ENCODE measurements at regions not wholly inside any gene's neighbourhood (a gene's known extent, or its start where the extent isn't known, plus 50 kb on each side); places are given as distances from the start of the nearest gene placed in this dataset.

DNA sequence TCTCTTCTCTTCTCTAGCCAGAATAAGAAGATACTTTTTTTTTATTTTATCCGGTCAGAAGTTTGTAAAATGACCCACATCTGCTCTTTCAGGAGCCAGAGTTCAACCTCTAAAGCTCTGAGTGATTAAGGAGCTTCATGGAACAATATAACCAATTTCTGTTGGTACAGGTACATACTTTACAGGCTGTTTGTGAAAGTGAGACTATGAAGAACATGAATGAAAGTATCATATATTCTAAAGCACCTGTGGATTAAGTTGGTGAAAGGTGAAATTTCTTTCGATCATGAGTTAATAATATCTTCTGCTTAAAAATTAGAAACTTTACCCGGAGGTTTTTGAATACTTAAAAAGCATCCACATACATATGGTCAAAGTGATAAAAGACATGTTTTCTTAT, 65.2 kb downstream of the DMRT2 start:
- no peak for DNase-seq (ENCODE audit: low read depth in 6 of 9, low spot score in 9 of 9)
- Histone ChIP-seq H3K9me3 (ENCODE audit: control insufficient read depth in 2 of 2, insufficient read depth in 1 of 2, low read length in 1 of 2) (no peaks in the 10 kb centered on the region), H3K4me3 (ENCODE audit: low read length in 2 of 2) (no peak overlapping the region), H3K27ac (ENCODE audit: low read depth in 1 of 2, low read length in 1 of 2) (no peak overlapping the region), H3K27me3 (ENCODE audit: control insufficient read depth in 2 of 2, insufficient read depth in 1 of 2, low read length in 1 of 2) (no peaks in the 10 kb centered on the region), H3K4me1 (ENCODE audit: control insufficient read depth in 2 of 2, insufficient read depth in 2 of 2, low read length in 2 of 2) (no peaks in the 10 kb centered on the region), H3K36me3 (ENCODE audit: control insufficient read depth in 2 of 2, insufficient read depth in 2 of 2, low read length in 1 of 2) (no peaks in the 10 kb centered on the region)
- 96% methylated on average over 3 of the region's 3 CpGs for WGBS

DNA sequence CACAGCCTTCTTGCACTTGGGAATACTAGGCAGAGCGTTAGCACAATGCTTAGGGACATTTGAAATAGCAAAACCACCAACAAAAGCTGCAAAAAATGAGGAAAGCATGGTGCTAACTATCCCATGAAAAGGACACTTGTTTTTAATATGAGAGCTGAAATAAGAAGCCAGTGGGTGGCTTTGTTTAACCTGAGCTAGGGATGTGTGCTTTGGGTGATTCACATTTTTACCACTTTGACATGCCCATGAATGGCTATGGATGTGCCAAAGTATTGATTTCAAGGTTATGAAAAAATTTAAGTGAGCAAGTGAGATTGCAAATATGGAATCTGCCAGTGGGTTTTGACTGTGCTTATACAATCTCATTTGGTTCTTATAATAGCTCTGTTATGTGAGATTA, 67.3 kb downstream of the DMRT2 start:
- H3K27me3 ChIP-seq (ENCODE audit: control insufficient read depth in 2 of 2, insufficient read depth in 1 of 2, low read length in 1 of 2): no peaks in the 10 kb centered on the region
- no peaks in the 10 kb centered on the region for H3K36me3 ChIP-seq (ENCODE audit: control insufficient read depth in 2 of 2, insufficient read depth in 2 of 2, low read length in 1 of 2)
- whole genome bisulfite sequencing: 81% methylated on average over 1 of the region's 1 CpG
- H3K9me3 ChIP-seq (ENCODE audit: control insufficient read depth in 2 of 2, insufficient read depth in 1 of 2, low read length in 1 of 2): no peaks in the 10 kb centered on the region
- no peak overlapping the region for H3K27ac ChIP-seq (ENCODE audit: low read depth in 1 of 2, low read length in 1 of 2)
- H3K4me1 ChIP-seq (ENCODE audit: control insufficient read depth in 2 of 2, insufficient read depth in 2 of 2, low read length in 2 of 2): no peaks in the 10 kb centered on the region
- no peak overlapping the region for H3K4me3 ChIP-seq (ENCODE audit: low read length in 2 of 2)
- DNase-seq (ENCODE audit: low read depth in 6 of 9, low spot score in 9 of 9): no peak

DNA sequence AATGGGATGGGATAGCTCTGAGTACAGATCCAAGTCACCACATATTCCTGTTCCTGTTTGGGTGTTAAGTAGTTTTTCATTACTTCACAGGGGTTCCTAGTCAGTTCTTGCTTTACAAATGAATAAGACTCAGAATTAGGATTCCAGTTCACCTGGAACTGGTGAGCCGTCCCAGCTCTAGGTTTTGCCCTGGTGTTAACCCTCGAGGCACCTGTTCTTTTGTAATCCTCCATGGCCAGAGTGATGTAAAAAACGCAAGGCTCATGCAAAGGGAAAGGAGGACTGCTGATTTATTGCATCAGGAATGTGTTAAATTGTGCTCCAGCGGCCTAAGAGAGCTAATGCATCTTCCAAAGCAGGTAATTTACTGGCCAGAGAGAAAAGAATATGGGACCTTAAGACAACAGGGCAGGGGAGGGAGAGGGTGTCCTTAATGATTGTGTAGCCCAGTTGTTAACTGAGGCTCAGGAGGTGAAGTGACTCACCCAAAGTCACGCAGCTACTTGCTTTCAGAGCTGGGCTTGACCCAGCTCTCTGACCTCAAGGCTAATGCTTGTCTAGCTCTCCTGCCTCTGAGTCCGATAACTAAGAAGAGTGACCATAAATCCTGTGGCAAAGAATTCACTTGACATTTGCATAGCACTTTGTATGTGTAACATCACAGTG, 70.5 kb downstream of the DMRT2 start:
- Histone ChIP-seq H3K27me3 (ENCODE audit: control insufficient read depth in 2 of 2, insufficient read depth in 1 of 2, low read length in 1 of 2) (no peaks in the 10 kb centered on the region), H3K36me3 (ENCODE audit: control insufficient read depth in 2 of 2, insufficient read depth in 2 of 2, low read length in 1 of 2) (no peaks in the 10 kb centered on the region), H3K4me3 (ENCODE audit: low read length in 2 of 2) (no peak overlapping the region), H3K4me1 (ENCODE audit: control insufficient read depth in 2 of 2, insufficient read depth in 2 of 2, low read length in 2 of 2) (no peaks in the 10 kb centered on the region), H3K27ac (ENCODE audit: low read depth in 1 of 2, low read length in 1 of 2) (no peak overlapping the region), H3K9me3 (ENCODE audit: control insufficient read depth in 2 of 2, insufficient read depth in 1 of 2, low read length in 1 of 2) (no peaks in the 10 kb centered on the region)
- WGBS: 72% methylated on average over 6 of the region's 6 CpGs
- no peak for DNase-seq (ENCODE audit: low read depth in 6 of 9, low spot score in 9 of 9)

DNA sequence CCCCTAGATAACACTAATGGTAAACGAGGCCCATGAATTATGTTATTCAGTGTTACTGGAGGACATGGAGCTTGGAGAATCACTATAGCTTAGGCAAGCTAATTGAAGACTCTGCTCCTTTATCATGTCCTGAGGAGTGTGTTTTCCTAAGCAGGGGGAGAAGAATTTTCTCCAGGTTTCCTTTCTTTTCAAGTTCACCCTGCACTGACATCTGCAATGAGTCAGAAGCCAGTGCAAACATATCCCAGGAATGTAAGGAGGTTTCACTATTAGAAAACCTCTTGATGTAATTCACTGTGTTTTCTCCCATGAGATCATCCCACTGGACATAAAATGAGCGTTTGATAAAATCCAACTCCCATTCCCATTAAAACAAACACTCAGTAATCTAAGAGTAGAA, 75.6 kb downstream of the DMRT2 start:
- Histone ChIP-seq H3K4me1 (ENCODE audit: control insufficient read depth in 2 of 2, insufficient read depth in 2 of 2, low read length in 2 of 2) (no peaks in the 10 kb centered on the region), H3K27me3 (ENCODE audit: control insufficient read depth in 2 of 2, insufficient read depth in 1 of 2, low read length in 1 of 2) (no peaks in the 10 kb centered on the region), H3K4me3 (ENCODE audit: low read length in 2 of 2) (no peak overlapping the region), H3K9me3 (ENCODE audit: control insufficient read depth in 2 of 2, insufficient read depth in 1 of 2, low read length in 1 of 2) (no peaks in the 10 kb centered on the region), H3K27ac (ENCODE audit: low read depth in 1 of 2, low read length in 1 of 2) (peak overlapping the region in 1 of 2 donors; percentile 56), H3K36me3 (ENCODE audit: control insufficient read depth in 2 of 2, insufficient read depth in 2 of 2, low read length in 1 of 2) (no peaks in the 10 kb centered on the region)
- 89% methylated on average over 2 of the region's 2 CpGs for WGBS
- DNase-seq (ENCODE audit: low read depth in 6 of 9, low spot score in 9 of 9): no peak

DNA sequence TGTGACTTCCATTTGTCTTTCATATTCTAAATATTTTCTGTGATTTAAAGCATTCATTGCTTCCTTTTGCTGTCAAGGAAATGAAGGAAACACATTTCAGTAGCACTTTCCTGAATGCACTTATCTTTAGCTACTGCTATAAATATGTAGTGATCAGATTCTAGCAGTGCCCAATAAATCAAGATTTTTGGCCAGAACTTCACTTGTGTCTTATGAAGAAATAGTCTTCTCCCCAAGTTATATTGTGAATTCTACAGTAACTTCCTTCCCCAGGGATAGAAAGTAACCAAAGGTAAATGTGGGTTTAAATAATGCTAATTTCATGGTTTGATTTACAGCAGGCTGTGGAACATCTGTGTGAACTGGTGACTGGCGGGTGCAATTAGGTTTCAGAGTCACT, 77.9 kb downstream of the DMRT2 start:
- 35% methylated on average over 1 of the region's 1 CpG for whole genome bisulfite sequencing
- H3K4me3 ChIP-seq (ENCODE audit: low read length in 2 of 2): no peak overlapping the region

DNA sequence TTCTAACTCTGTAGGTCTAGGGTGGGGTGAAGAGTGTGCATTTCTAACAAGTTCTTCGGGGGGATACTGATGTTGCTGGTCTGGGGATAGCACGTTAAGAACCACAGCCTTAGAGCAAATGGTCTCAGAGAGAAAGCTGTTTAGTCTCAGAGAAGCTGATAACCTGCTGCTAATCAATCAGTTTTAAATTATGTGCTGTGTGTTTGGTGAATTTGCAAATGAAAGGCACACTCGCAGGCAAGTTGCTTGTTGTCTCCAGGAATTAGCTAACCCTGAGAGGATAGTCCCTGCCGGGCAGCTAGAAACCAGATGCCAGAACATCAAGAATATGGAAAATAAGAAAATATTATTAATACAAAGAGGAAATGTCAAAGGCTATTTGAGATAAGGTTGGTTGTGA, 79.2 kb downstream of the DMRT2 start:
- Histone ChIP-seq H3K4me3 (ENCODE audit: low read length in 2 of 2) (no peak overlapping the region), H3K4me1 (ENCODE audit: control insufficient read depth in 2 of 2, insufficient read depth in 2 of 2, low read length in 2 of 2) (no peaks in the 10 kb centered on the region), H3K9me3 (ENCODE audit: control insufficient read depth in 2 of 2, insufficient read depth in 1 of 2, low read length in 1 of 2) (no peaks in the 10 kb centered on the region), H3K36me3 (ENCODE audit: control insufficient read depth in 2 of 2, insufficient read depth in 2 of 2, low read length in 1 of 2) (no peaks in the 10 kb centered on the region), H3K27ac (ENCODE audit: low read depth in 1 of 2, low read length in 1 of 2) (no peak overlapping the region), H3K27me3 (ENCODE audit: control insufficient read depth in 2 of 2, insufficient read depth in 1 of 2, low read length in 1 of 2) (no peaks in the 10 kb centered on the region)
- DNase-seq (ENCODE audit: low read depth in 6 of 9, low spot score in 9 of 9): no peak
- WGBS: 35% methylated on average over 4 of the region's 4 CpGs

More for the DNA sequence above, 77.9 kb downstream of the DMRT2 start:
- H3K4me1 ChIP-seq (ENCODE audit: control insufficient read depth in 2 of 2, insufficient read depth in 2 of 2, low read length in 2 of 2): no peaks in the 10 kb centered on the region
- no peak for DNase-seq (ENCODE audit: low read depth in 6 of 9, low spot score in 9 of 9)
- H3K27me3 ChIP-seq (ENCODE audit: control insufficient read depth in 2 of 2, insufficient read depth in 1 of 2, low read length in 1 of 2): no peaks in the 10 kb centered on the region
- H3K9me3 ChIP-seq (ENCODE audit: control insufficient read depth in 2 of 2, insufficient read depth in 1 of 2, low read length in 1 of 2): no peaks in the 10 kb centered on the region
- H3K27ac ChIP-seq (ENCODE audit: low read depth in 1 of 2, low read length in 1 of 2): no peak overlapping the region
- H3K36me3 ChIP-seq (ENCODE audit: control insufficient read depth in 2 of 2, insufficient read depth in 2 of 2, low read length in 1 of 2): no peaks in the 10 kb centered on the region

DNA sequence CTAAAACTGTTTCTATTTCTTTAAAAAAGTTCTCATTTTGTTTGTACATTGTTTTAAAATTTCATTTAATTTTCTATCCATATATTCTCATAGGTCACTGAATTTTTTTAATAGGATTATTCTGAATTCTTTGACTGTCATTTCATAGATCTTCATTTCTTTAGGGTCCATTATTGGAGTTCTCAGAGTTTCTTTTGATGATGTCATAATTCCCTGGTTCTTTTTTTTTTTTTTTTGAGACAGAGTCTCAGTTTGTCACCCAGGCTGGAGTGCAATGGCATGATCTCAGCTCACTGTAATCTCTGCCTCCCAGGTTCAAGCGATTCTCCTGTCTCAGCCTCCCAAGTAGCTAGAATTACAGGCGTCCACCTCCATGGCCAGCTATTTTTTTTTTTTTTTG, 89.9 kb downstream of the DMRT2 start:
- no peak for DNase-seq (ENCODE audit: low read depth in 6 of 9, low spot score in 9 of 9)
- Histone ChIP-seq H3K27me3 (ENCODE audit: control insufficient read depth in 2 of 2, insufficient read depth in 1 of 2, low read length in 1 of 2) (no peaks in the 10 kb centered on the region), H3K4me1 (ENCODE audit: control insufficient read depth in 2 of 2, insufficient read depth in 2 of 2, low read length in 2 of 2) (no peaks in the 10 kb centered on the region), H3K36me3 (ENCODE audit: control insufficient read depth in 2 of 2, insufficient read depth in 2 of 2, low read length in 1 of 2) (no peaks in the 10 kb centered on the region), H3K4me3 (ENCODE audit: low read length in 2 of 2) (no peak overlapping the region), H3K9me3 (ENCODE audit: control insufficient read depth in 2 of 2, insufficient read depth in 1 of 2, low read length in 1 of 2) (peaks cover 0 to 8% of the 10 kb centered on the region in 2 donors), H3K27ac (ENCODE audit: low read depth in 1 of 2, low read length in 1 of 2) (no peak overlapping the region)
- 96% methylated on average over 2 of the region's 2 CpGs for WGBS

DNA sequence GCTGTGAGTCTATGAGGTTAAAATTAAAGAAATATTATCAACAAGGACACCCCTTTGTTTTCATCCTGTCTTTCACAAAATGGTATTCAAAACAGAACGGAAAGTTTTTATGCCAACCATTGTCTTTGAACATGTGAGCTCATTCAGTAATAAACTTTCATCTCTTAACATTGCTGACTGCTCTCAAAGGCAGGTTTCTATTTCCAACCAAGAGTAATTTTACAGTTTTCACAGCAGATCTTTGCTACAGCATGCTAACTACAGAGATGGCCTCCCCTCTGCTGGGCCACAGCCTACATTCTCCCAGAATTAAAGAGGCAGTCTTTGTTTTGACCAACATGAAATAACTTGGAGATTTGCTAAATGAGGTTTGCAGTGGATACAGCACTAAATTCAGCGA, 101.5 kb downstream of the DMRT2 start:
- Histone ChIP-seq H3K9me3 (ENCODE audit: control insufficient read depth in 2 of 2, insufficient read depth in 1 of 2, low read length in 1 of 2) (no peaks in the 10 kb centered on the region), H3K27ac (ENCODE audit: low read depth in 1 of 2, low read length in 1 of 2) (no peak overlapping the region), H3K36me3 (ENCODE audit: control insufficient read depth in 2 of 2, insufficient read depth in 2 of 2, low read length in 1 of 2) (no peaks in the 10 kb centered on the region), H3K4me3 (ENCODE audit: low read length in 2 of 2) (no peak overlapping the region), H3K27me3 (ENCODE audit: control insufficient read depth in 2 of 2, insufficient read depth in 1 of 2, low read length in 1 of 2) (no peaks in the 10 kb centered on the region), H3K4me1 (ENCODE audit: control insufficient read depth in 2 of 2, insufficient read depth in 2 of 2, low read length in 2 of 2) (no peaks in the 10 kb centered on the region)
- WGBS: 91% methylated on average over 2 of the region's 2 CpGs
- DNase-seq (ENCODE audit: low read depth in 6 of 9, low spot score in 9 of 9): no peak

DNA sequence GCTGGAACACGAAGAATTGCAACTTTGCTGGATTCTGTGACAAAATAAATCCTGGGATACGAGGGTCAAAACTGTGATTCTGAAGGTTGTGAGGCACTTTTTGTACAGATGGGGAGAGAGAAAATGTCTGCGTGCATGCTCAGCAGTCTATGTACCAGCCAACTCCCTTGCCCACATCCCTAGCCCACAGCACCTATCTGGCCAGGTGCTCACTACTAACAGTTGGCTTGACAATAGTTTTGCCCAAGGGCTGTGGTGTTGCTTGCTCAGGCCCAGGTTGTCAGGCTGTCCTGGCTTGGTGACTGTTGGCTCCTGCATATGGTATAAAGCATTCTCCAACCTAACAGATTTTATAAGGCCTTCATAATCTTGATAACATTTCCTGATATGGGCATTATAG, 102.0 kb downstream of the DMRT2 start:
- H3K27ac ChIP-seq (ENCODE audit: low read depth in 1 of 2, low read length in 1 of 2): no peak overlapping the region
- H3K36me3 ChIP-seq (ENCODE audit: control insufficient read depth in 2 of 2, insufficient read depth in 2 of 2, low read length in 1 of 2): no peaks in the 10 kb centered on the region
- no peak for DNase-seq (ENCODE audit: low read depth in 6 of 9, low spot score in 9 of 9)
- H3K4me1 ChIP-seq (ENCODE audit: control insufficient read depth in 2 of 2, insufficient read depth in 2 of 2, low read length in 2 of 2): no peaks in the 10 kb centered on the region
- H3K27me3 ChIP-seq (ENCODE audit: control insufficient read depth in 2 of 2, insufficient read depth in 1 of 2, low read length in 1 of 2): no peaks in the 10 kb centered on the region
- WGBS: 83% methylated on average over 3 of the region's 3 CpGs
- H3K4me3 ChIP-seq (ENCODE audit: low read length in 2 of 2): no peak overlapping the region
- no peaks in the 10 kb centered on the region for H3K9me3 ChIP-seq (ENCODE audit: control insufficient read depth in 2 of 2, insufficient read depth in 1 of 2, low read length in 1 of 2)

DNA sequence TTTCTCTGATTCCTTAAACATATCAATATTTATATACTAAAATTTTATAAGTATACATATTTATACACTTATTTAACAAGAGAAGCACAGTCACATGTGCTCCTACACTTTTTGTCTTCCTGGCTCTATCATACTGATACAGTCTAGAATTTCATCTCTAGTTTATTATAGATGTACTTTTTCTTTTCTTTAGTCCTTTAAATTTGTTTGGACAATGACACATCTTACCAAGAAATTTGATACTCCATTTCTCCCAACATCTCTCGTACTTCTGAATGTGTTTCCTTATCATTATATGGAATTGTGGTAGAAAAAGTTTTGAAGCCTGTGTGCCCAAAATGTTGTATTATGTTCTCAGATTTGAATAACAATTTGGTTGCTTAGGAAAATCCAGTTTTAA, 104.6 kb downstream of the DMRT2 start:
- no peak overlapping the region for H3K27ac ChIP-seq (ENCODE audit: low read depth in 1 of 2, low read length in 1 of 2)
- no peaks in the 10 kb centered on the region for H3K36me3 ChIP-seq (ENCODE audit: control insufficient read depth in 2 of 2, insufficient read depth in 2 of 2, low read length in 1 of 2)
- no peak overlapping the region for H3K4me3 ChIP-seq (ENCODE audit: low read length in 2 of 2)
- no peaks in the 10 kb centered on the region for H3K27me3 ChIP-seq (ENCODE audit: control insufficient read depth in 2 of 2, insufficient read depth in 1 of 2, low read length in 1 of 2)
- no peaks in the 10 kb centered on the region for H3K9me3 ChIP-seq (ENCODE audit: control insufficient read depth in 2 of 2, insufficient read depth in 1 of 2, low read length in 1 of 2)
- WGBS: 82% methylated on average over 1 of the region's 1 CpG
- DNase-seq (ENCODE audit: low read depth in 6 of 9, low spot score in 9 of 9): no peak
- no peaks in the 10 kb centered on the region for H3K4me1 ChIP-seq (ENCODE audit: control insufficient read depth in 2 of 2, insufficient read depth in 2 of 2, low read length in 2 of 2)

Data from thymus (tissue), 11 donors.